Tibial nerve (tissue), 4 donors: ENCODE measurements at regions not wholly inside any gene's neighbourhood (a gene's known extent, or its start where the extent isn't known, plus 50 kb on each side); places are given as distances from the start of the nearest gene placed in this dataset.
"Not testable (repeated sequence)": the region's sequence is repeated elsewhere in the genome, so short reads cannot be mapped to it uniquely, and the experiment has no call there.

Experiments
- DNase-seq, 2 donors: peaks; one replicate each; pipeline ENCODE4 v3.0.0-alpha.2; 2019; ENCODE audit warnings: low spot score in 2 of 2
- H3K27ac ChIP-seq, 4 donors: fragments of 200-600 bp; sonication (generic) in 3 of 4; one replicate each; pipeline ENCODE4 v1.5.1; 2017 to 2019; ENCODE audit warnings: mild to moderate bottlenecking in 1 of 4
- H3K27me3 ChIP-seq, 2 donors: fragments of 200-600 bp; sonication (generic) in 1 of 2; one replicate each; pipeline versions ENCODE4 v1.5.1 to v1.6.0; 2017 to 2019
- H3K36me3 ChIP-seq, 3 donors: fragments of 200-600 bp; sonication (generic); one replicate each; pipeline ENCODE4 v1.5.1; 2018 to 2019
- H3K4me1 ChIP-seq, 4 donors: fragments of 200-600 bp; sonication (generic) in 3 of 4; one replicate each; pipeline ENCODE4 v1.5.1; 2017 to 2019
- H3K4me3 ChIP-seq, 4 donors: fragments of 200-600 bp; sonication (generic) in 3 of 4; one replicate each; pipeline ENCODE4 v1.5.1; 2017 to 2019; ENCODE audit warnings: mild to moderate bottlenecking in 1 of 4, moderate library complexity in 1 of 4
- H3K9me3 ChIP-seq, 4 donors: fragments of 200-600 bp; sonication (generic) in 3 of 4; one replicate each; pipeline ENCODE4 v1.5.1; 2017 to 2019
- EP300 ChIP-seq, 2 donors: sonication (generic); formaldehyde crosslinking; IDR thresholded peaks; one replicate each; pipeline ENCODE4 v1.6.1; 2017; ENCODE audit warnings: antibody characterized with exemption in 2 of 2, mild to moderate bottlenecking in 1 of 2
- POLR2A ChIP-seq, 2 donors: fragments of 450-650 bp; IDR thresholded peaks; one replicate each; pipeline ENCODE4 v1.6.1; 2017; ENCODE audit warnings: antibody characterized with exemption in 2 of 2, mild to moderate bottlenecking in 2 of 2, moderate library complexity in 2 of 2
- WGBS, 2 donors: methylation state at CpG; one replicate each; pipeline ENCODE4 v1.1.5; 2018; 5-methylcytosine and 5-hydroxymethylcytosine counted together
- TF ChIP-seq, protein P1 (sequence below), 5 experiments: fragments of 200-600 bp in 3 of 5; fragments of 450-650 bp in 2 of 5; sonication (generic) in 3 of 5; IDR thresholded peaks; one replicate each; pipeline ENCODE4 v1.5.1; 2016 to 2019; ENCODE audit warnings: antibody characterized with exemption in 5 of 5, mild to moderate bottlenecking in 3 of 5, moderate library complexity in 2 of 5

DNA sequence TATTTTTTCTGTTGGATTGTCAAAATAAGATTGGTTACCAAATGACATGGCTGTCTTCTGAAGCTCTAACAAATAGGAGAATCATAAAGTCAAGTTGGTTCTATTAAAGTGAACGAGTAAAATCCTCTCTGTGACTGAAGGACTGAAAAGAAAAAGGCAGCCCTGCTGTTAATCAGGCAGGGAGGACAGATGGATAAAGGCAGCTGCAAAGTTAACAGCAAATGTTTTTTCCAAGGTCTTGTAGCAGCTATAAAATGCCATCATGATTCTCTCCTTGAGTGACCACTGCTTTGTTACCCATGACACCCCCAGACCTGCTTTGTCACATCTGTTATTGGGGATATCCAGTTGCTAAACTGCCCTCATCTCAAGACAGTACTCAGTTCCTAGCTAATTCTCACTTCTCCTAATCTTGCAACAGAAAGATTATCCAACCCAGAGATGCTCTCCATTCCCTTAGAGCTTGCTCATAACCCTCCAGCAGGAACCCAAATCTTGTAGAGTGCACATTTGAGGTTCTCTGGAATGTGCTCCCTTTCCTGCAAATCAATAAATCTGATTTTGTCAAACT, 89.7 kb upstream of the PARP8 start:
- Histone ChIP-seq H3K27ac (no peak overlapping the region), H3K4me3 (no peak overlapping the region)
- 21 to 38% methylated on average over 1 of the region's 1 CpG for WGBS, 2 donors

DNA sequence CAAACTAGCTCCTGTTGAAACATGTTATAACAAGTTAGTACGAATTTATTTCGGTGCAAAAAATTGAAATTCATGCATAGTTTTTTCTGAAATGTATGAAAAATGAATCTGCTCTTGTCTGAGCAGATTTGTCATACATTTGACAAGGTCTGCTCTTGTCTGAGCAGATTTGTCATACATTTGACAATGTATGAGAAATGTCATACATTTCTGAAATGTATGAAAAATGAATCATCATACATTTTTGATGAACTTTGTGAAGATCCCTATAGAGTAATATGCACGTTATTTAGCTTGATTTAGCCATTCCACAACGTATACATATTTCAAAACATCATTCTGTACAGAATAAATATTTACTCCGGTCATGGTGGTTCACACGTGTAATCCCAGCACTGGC, 85.9 kb upstream of the PARP8 start:
- 48 to 50% methylated on average over 6 of the region's 6 CpGs for WGBS, 2 donors
- Histone ChIP-seq H3K27me3 (no peaks in the 10 kb centered on the region), H3K27ac (no peak overlapping the region), H3K4me3 (no peak overlapping the region), H3K9me3 (no peaks in the 10 kb centered on the region), H3K4me1 (peaks cover 0 to 3% (median 0%) of the 10 kb centered on the region in 4 donors), H3K36me3 (no peaks in the 10 kb centered on the region)
- no peak for DNase-seq
- no peak for TF ChIP-seq POLR2A (IDR thresholded peaks at IDR 0.05)
- TF ChIP-seq, protein P1, sequence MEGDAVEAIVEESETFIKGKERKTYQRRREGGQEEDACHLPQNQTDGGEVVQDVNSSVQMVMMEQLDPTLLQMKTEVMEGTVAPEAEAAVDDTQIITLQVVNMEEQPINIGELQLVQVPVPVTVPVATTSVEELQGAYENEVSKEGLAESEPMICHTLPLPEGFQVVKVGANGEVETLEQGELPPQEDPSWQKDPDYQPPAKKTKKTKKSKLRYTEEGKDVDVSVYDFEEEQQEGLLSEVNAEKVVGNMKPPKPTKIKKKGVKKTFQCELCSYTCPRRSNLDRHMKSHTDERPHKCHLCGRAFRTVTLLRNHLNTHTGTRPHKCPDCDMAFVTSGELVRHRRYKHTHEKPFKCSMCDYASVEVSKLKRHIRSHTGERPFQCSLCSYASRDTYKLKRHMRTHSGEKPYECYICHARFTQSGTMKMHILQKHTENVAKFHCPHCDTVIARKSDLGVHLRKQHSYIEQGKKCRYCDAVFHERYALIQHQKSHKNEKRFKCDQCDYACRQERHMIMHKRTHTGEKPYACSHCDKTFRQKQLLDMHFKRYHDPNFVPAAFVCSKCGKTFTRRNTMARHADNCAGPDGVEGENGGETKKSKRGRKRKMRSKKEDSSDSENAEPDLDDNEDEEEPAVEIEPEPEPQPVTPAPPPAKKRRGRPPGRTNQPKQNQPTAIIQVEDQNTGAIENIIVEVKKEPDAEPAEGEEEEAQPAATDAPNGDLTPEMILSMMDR (IDR thresholded peaks at IDR 0.05): no peak
- no peak for TF ChIP-seq EP300 (IDR thresholded peaks at IDR 0.05)

More for the DNA sequence above, 89.7 kb upstream of the PARP8 start:
- no peaks in the 10 kb centered on the region for H3K9me3 ChIP-seq
- H3K36me3 ChIP-seq: no peaks in the 10 kb centered on the region
- no peak for DNase-seq
- no peaks in the 10 kb centered on the region for H3K27me3 ChIP-seq
- H3K4me1 ChIP-seq: peaks cover 0 to 3% (median 0%) of the 10 kb centered on the region in 4 donors
- no peak for TF ChIP-seq EP300 (IDR thresholded peaks at IDR 0.05)
- TF ChIP-seq POLR2A (IDR thresholded peaks at IDR 0.05): no peak
- TF ChIP-seq, protein P1 (IDR thresholded peaks at IDR 0.05): no peak

DNA sequence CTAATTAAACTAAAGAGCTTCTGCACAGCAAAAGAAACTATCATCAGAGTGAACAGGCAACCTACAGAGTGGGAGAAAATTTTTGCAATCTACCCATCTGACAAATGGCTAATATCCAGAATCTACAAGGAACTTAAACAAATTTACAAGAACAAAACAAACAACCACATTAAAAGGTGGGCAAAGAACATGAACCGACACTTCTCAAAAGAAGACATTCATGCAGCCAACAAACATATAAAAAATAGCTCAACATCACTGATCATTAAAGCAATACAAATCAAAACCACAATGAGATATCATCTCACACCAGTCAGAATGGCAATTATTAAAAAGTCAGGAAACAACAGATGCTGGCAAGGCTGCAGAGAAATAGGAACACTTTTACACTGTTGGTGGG, 84.6 kb upstream of the PARP8 start:
- H3K4me1 ChIP-seq, H3K27ac ChIP-seq, DNase-seq, H3K4me3 ChIP-seq, H3K36me3 ChIP-seq, H3K9me3 ChIP-seq, H3K27me3 ChIP-seq: not testable (repeated sequence)
- 92 to 94% methylated on average over 1 of the region's 1 CpG for WGBS, 2 donors

DNA sequence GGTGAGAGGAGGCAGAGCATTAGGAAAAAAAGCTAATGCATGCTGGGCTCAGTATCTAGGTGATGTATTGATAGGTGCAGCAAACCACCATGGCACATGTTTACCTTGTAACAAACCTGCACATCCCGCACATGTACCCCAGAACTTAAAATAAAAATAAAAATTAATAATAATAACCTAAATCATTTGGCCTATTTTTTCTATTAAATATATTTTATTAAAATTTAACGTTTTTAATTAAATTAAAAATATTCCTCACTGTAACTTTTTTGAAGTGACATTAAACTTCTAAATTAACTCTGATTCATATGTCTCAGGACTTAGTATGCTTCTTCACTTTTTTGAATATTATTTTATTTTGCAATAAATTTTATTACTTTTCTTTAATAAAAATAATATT, 83.7 kb upstream of the PARP8 start:
- no peak for DNase-seq
- no peaks in the 10 kb centered on the region for H3K9me3 ChIP-seq
- H3K27ac ChIP-seq: no peak overlapping the region
- H3K4me3 ChIP-seq: no peak overlapping the region
- no peaks in the 10 kb centered on the region for H3K4me1 ChIP-seq
- WGBS, 2 donors: 79 to 88% methylated on average over 2 of the region's 2 CpGs
- TF ChIP-seq, protein P1 (IDR thresholded peaks at IDR 0.05): no peak
- TF ChIP-seq EP300 (IDR thresholded peaks at IDR 0.05): no peak
- TF ChIP-seq POLR2A (IDR thresholded peaks at IDR 0.05): no peak
- no peaks in the 10 kb centered on the region for H3K36me3 ChIP-seq
- H3K27me3 ChIP-seq: no peaks in the 10 kb centered on the region

DNA sequence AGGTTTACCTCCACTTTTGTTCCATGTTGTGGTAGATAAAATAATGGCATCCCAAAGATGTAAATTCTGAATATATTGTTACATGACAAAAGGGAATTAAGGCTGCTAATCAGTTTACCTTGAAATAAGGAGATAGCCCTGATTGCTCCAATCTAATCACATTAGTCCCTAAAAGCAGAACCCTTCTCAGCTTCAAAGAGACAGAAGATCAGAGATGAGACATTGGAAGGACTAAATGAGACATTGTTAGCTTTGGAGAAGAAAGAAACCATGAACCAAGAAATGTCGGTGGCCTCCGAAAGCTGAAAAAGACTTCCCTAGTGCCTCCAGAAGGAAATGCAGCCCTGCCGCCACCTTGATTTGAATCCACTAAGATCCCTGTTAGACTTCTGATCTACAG, 82.8 kb upstream of the PARP8 start:
- H3K27ac ChIP-seq: no peak overlapping the region
- no peak overlapping the region for H3K4me3 ChIP-seq
- H3K4me1 ChIP-seq: no peaks in the 10 kb centered on the region
- no peaks in the 10 kb centered on the region for H3K27me3 ChIP-seq
- TF ChIP-seq EP300 (IDR thresholded peaks at IDR 0.05): no peak
- TF ChIP-seq, protein P1 (IDR thresholded peaks at IDR 0.05): no peak
- no peaks in the 10 kb centered on the region for H3K36me3 ChIP-seq
- 94 to 95% methylated on average over 3 of the region's 3 CpGs for WGBS, 2 donors
- DNase-seq: no peak
- no peaks in the 10 kb centered on the region for H3K9me3 ChIP-seq

DNA sequence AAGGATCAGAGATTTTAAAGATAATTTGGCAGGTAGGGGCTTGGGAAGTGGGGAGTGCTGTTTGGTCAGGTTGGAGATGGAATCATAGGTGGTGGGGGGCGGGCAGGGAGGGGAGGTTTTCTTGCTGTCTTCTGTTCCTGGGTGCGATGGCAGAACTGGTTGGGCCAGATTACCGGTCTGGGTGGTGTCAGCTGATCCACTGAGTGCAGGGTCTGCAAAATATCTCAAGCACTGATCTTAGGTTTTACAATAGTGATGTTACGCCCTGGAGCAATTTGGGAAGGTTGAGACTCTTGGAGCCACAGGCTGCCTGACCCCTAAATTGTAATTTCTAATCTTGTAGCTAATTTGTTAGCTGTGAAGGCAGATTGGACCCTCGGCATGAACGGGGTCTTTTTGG, 78.0 kb upstream of the PARP8 start:
- H3K4me1 ChIP-seq, H3K9me3 ChIP-seq, H3K36me3 ChIP-seq, H3K4me3 ChIP-seq, H3K27ac ChIP-seq, H3K27me3 ChIP-seq, DNase-seq: not testable (repeated sequence)
- 65 to 70% methylated on average over 6 of the region's 6 CpGs for WGBS, 2 donors

DNA sequence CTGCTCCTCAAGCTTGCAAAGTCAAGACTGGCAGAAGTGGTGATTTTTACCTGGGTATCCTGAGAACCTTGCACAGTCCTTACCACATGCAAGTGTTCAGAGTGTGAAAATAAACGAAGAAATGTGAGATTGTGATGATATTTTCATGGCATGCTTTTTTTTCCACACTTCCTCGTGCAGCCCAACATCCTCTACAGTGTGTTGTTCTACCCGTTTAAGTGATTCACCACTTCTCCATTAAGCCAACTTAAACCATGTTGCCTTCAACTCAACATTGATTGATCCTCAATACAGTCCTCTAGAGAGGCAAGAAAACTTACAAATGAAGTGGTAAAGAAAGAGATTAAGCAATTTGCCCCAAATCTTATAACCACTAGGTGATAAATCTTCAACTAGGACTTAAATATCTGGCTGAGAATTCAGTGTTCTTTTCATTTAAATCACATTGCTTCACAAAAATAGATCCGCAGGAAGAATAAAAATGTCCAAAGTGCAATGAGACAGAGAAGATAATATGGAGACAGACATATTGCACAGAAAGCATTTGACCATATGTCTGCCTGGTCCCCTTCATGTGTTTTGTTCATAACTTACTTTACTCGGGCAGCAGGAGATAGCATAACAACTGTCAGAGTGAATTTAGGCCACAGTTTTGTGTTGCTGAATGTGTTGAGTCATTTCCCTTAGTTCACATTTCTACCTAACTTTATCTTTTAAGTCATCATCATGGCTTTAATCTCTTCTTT, 75.8 kb upstream of the PARP8 start:
- not testable (repeated sequence) for H3K36me3 ChIP-seq, DNase-seq, H3K4me1 ChIP-seq, H3K27me3 ChIP-seq, H3K4me3 ChIP-seq, H3K27ac ChIP-seq, H3K9me3 ChIP-seq
- 75 to 76% methylated on average over 5 of the region's 5 CpGs for WGBS, 2 donors

DNA sequence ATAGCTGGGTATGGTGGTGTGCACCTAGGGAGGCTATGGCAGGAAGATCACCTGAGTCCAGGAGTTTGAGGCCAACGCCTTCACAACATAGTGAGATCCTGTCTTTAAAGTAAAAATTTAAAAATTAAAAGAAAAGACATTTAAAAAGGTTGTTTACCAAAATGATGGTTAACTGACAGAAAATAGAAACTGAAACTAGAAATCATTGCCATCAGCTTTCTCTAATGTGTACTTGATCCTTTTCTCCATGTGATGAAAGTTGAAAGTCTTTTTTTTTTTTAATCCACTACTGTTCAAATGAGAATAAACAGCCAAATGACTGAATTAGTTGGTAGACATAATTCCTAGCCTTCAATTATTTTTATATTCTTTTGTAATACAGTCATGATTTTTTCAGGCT, 75.1 kb upstream of the PARP8 start:
- not testable (repeated sequence) for H3K4me3 ChIP-seq, DNase-seq, H3K4me1 ChIP-seq, H3K36me3 ChIP-seq, H3K9me3 ChIP-seq, H3K27ac ChIP-seq, H3K27me3 ChIP-seq
- 82 to 86% methylated on average over 1 of the region's 1 CpG for WGBS, 2 donors
